ENCODE measurements at regions not wholly inside any gene's neighbourhood (a gene's known extent, or its start where the extent isn't known, plus 50 kb on each side); places are given as distances from the start of the nearest gene placed in this dataset.

GRCh38 chr16:55002419-55002818, 71.8 kb downstream of the IRX5 start:
- TF ChIP-seq CTCF (IDR thresholded peaks at IDR 0.05) (no peak), POLR2AphosphoS5 (IDR thresholded peaks at IDR 0.05) (no peak)

Measured in sigmoid colon (tissue), 4 donors.